Body of pancreas (tissue), 4 donors: ENCODE measurements at regions not wholly inside any gene's neighbourhood (a gene's known extent, or its start where the extent isn't known, plus 50 kb on each side); places are given as distances from the start of the nearest gene placed in this dataset.

ENCODE experiments used
- CTCF ChIP-seq, 7 experiments: fragments of 450-650 bp in 4 of 7; fragments of 200-600 bp in 3 of 7; sonication (generic) in 3 of 7; IDR thresholded peaks; one replicate each; pipeline ENCODE4 v1.5.1; 2016 to 2019; ENCODE audit warnings: antibody characterized with exemption in 7 of 7
- POLR2A ChIP-seq, 3 donors: fragments of 450-650 bp; IDR thresholded peaks; one replicate each; pipeline ENCODE4 v1.6.1; 2016; ENCODE audit warnings: antibody characterized with exemption in 3 of 3, mild to moderate bottlenecking in 2 of 3

- TF ChIP-seq CTCF (IDR thresholded peaks at IDR 0.05) (no peak), POLR2A (IDR thresholded peaks at IDR 0.05) (no peak)
Measured at GRCh38 chr5:108557686-108558085, 175.8 kb upstream of the FBXL17 start.
